ENCODE measurements at regions not wholly inside any gene's neighbourhood (a gene's known extent, or its start where the extent isn't known, plus 50 kb on each side); places are given as distances from the start of the nearest gene placed in this dataset.

- intact Hi-C loops (cut with micrococcal nuclease) = no loop called here
- Mint-ChIP-seq H3K9me3 (peaks cover 3 to 12% (median 5%) of the 10 kb centered on the region in 7 donors), H3K27me3 (ENCODE audit: low read depth in 3 of 3) (peaks cover 0 to 3% (median 0%) of the 10 kb centered on the region in 3 donors), H3K27ac (no peak overlapping the region), H3K36me3 (no peaks in the 10 kb centered on the region), H3K4me3 (no peak overlapping the region), H3K4me1 (no peaks in the 10 kb centered on the region)
- Histone ChIP-seq H2AFZ (ENCODE audit: insufficient read depth, low read depth, low read length, poor library complexity, severe bottlenecking) (no peak overlapping the region), H3K4me1 (ENCODE audit: control insufficient read depth in 1 of 2, insufficient read depth in 2 of 2, low read length in 2 of 2) (no peaks in the 10 kb centered on the region), H3K36me3 (replicated peaks in 1 of 2; ENCODE audit: control insufficient read depth in 1 of 2, insufficient read depth in 2 of 2, low read length in 2 of 2) (no peaks in the 10 kb centered on the region), H3K27me3 (ENCODE audit: control insufficient read depth in 2 of 2, insufficient read depth in 2 of 2, low read length in 2 of 2) (no peaks in the 10 kb centered on the region), H3K9ac (ENCODE audit: insufficient read depth, low read length, poor library complexity, severe bottlenecking) (no peak overlapping the region), H3K79me2 (ENCODE audit: insufficient read depth, low read length) (no peaks in the 10 kb centered on the region), H3K4me3 (replicated peaks in 1 of 3; ENCODE audit: low read depth in 2 of 3, low read length in 3 of 3) (no peak overlapping the region), H3K27ac (ENCODE audit: low read depth in 1 of 2, low read length in 2 of 2) (no peak overlapping the region), H4K20me1 (ENCODE audit: insufficient read depth, low read length) (no peaks in the 10 kb centered on the region), H3K4me2 (replicated peaks; ENCODE audit: extremely low read depth, low read length, poor library complexity, severe bottlenecking) (no peak overlapping the region), H3K9me3 (replicated peaks in 1 of 2; ENCODE audit: control insufficient read depth in 1 of 2, insufficient read depth in 1 of 2, low read length in 2 of 2) (peaks cover 0 to 7% of the 10 kb centered on the region in 2 donors)
- no CpG with 5 or more reads among the region's 1 CpG for WGBS (ENCODE audit: insufficient coverage)
- no peak for TF ChIP-seq CTCF (IDR thresholded peaks at IDR 0.05)
- no peak for DNase-seq
Observed at GRCh38 chr6:148027201-148027600, 315.4 kb upstream of the SASH1 start.

- H2AFZ ChIP-seq (ENCODE audit: insufficient read depth, low read depth, low read length, poor library complexity, severe bottlenecking) = no peak overlapping the region
- no peaks in the 10 kb centered on the region for H3K4me1 Mint-ChIP-seq
- no peak overlapping the region for H3K4me3 Mint-ChIP-seq
- H3K27ac Mint-ChIP-seq = no peak overlapping the region
- no peak overlapping the region for H3K27ac ChIP-seq (ENCODE audit: low read depth in 1 of 2, low read length in 2 of 2)
- no peak overlapping the region for H3K9ac ChIP-seq (ENCODE audit: insufficient read depth, low read length, poor library complexity, severe bottlenecking)
- no peak for TF ChIP-seq CTCF (IDR thresholded peaks at IDR 0.05)
- 93% methylated on average over 4 of the region's 7 CpGs for WGBS (ENCODE audit: insufficient coverage)
- peaks cover 0 to 3% (median under 1%) of the 10 kb centered on the region in 3 donors for H3K27me3 Mint-ChIP-seq (ENCODE audit: low read depth in 3 of 3)
- H3K79me2 ChIP-seq (ENCODE audit: insufficient read depth, low read length) = no peaks in the 10 kb centered on the region
- no peak overlapping the region for H3K4me3 ChIP-seq (replicated peaks in 1 of 3; ENCODE audit: low read depth in 2 of 3, low read length in 3 of 3)
- no peaks in the 10 kb centered on the region for H3K9me3 ChIP-seq (replicated peaks in 1 of 2; ENCODE audit: control insufficient read depth in 1 of 2, insufficient read depth in 1 of 2, low read length in 2 of 2)
- intact Hi-C loops (cut with micrococcal nuclease) = no loop called here
- no peaks in the 10 kb centered on the region for H3K4me1 ChIP-seq (ENCODE audit: control insufficient read depth in 1 of 2, insufficient read depth in 2 of 2, low read length in 2 of 2)
- H3K27me3 ChIP-seq (ENCODE audit: control insufficient read depth in 2 of 2, insufficient read depth in 2 of 2, low read length in 2 of 2) = no peaks in the 10 kb centered on the region
- H3K4me2 ChIP-seq (replicated peaks; ENCODE audit: extremely low read depth, low read length, poor library complexity, severe bottlenecking) = no peak overlapping the region
- no peaks in the 10 kb centered on the region for H4K20me1 ChIP-seq (ENCODE audit: insufficient read depth, low read length)
- H3K9me3 Mint-ChIP-seq = peaks cover 0 to 9% (median 2%) of the 10 kb centered on the region in 7 donors
- no peaks in the 10 kb centered on the region for H3K36me3 Mint-ChIP-seq
- DNase-seq = no peak
- H3K36me3 ChIP-seq (replicated peaks in 1 of 2; ENCODE audit: control insufficient read depth in 1 of 2, insufficient read depth in 2 of 2, low read length in 2 of 2) = no peaks in the 10 kb centered on the region
Observed at GRCh38 chr6:148035806-148036390, 306.7 kb upstream of the SASH1 start.
